ENCODE measurements at regions not wholly inside any gene's neighbourhood (a gene's known extent, or its start where the extent isn't known, plus 50 kb on each side); places are given as distances from the start of the nearest gene placed in this dataset.

DNA sequence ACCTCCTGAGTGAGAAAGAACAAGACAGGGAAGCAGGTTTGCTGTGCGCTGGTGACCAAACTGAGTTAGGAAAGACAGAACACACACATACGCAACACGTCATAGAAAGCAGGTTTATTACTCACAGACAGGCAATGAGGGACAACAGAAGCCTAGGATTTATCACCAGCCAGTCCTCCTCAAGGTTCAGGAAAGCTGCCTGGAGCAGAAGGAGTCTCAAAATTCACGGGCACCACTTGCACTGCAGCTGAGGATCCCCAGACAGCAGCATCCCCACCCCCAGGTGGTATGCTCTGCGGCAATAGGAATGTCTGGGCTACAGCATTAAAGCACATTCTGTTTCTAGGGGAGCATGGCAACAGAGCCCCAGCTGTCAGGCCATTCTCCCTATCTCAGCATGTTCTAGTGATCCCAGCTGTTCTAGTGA, 284.4 kb upstream of the RGPD4 start:
- intact Hi-C loops (cut with micrococcal nuclease; ENCODE audit: unreplicated experiment), result no loop called here
- DNase-seq, result no peak
- Histone ChIP-seq H3K4me3 (ENCODE audit: low read depth, low read length) (no peak overlapping the region), H3K4me1 (no peaks in the 10 kb centered on the region), H3K27me3 (replicated peaks; ENCODE audit: control insufficient read depth, insufficient read depth, low read length) (no peaks in the 10 kb centered on the region), H3K36me3 (ENCODE audit: control insufficient read depth, insufficient read depth, low read length) (no peaks in the 10 kb centered on the region), H3K9me3 (no peaks in the 10 kb centered on the region)
- ChIA-PET CTCF (interaction anchor here (0.6 kb wide), 1 partner anchor 9 kb away, joined by 3 read pairs; no protein-coding TSS in a partner anchor), POLR2A (no interaction called here)
- no TSS peak for BruUV-seq (replicated peaks)
- H3K27me3 Mint-ChIP-seq (ENCODE audit: insufficient read depth, unreplicated experiment), result no peaks in the 10 kb centered on the region
- H3K36me3 Mint-ChIP-seq (ENCODE audit: insufficient read depth, unreplicated experiment), result no peaks in the 10 kb centered on the region
- H3K27ac Mint-ChIP-seq (ENCODE audit: unreplicated experiment), result no peak overlapping the region
- TF ChIP-seq, protein P1, sequence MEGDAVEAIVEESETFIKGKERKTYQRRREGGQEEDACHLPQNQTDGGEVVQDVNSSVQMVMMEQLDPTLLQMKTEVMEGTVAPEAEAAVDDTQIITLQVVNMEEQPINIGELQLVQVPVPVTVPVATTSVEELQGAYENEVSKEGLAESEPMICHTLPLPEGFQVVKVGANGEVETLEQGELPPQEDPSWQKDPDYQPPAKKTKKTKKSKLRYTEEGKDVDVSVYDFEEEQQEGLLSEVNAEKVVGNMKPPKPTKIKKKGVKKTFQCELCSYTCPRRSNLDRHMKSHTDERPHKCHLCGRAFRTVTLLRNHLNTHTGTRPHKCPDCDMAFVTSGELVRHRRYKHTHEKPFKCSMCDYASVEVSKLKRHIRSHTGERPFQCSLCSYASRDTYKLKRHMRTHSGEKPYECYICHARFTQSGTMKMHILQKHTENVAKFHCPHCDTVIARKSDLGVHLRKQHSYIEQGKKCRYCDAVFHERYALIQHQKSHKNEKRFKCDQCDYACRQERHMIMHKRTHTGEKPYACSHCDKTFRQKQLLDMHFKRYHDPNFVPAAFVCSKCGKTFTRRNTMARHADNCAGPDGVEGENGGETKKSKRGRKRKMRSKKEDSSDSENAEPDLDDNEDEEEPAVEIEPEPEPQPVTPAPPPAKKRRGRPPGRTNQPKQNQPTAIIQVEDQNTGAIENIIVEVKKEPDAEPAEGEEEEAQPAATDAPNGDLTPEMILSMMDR (IDR thresholded peaks at IDR 0.05; ENCODE audit: insufficient read depth in 1 of 2, low read depth in 1 of 2, low read length in 1 of 2, severe bottlenecking in 1 of 2, unreplicated experiment in 1 of 2), result no peak
- H3K9me3 Mint-ChIP-seq (ENCODE audit: unreplicated experiment), result no peaks in the 10 kb centered on the region
- no peak overlapping the region for H3K4me3 Mint-ChIP-seq (ENCODE audit: unreplicated experiment)
- H3K4me1 Mint-ChIP-seq (ENCODE audit: low read depth, unreplicated experiment), result no peaks in the 10 kb centered on the region

- no peaks in the 10 kb centered on the region for H3K27me3 ChIP-seq (replicated peaks; ENCODE audit: control insufficient read depth, insufficient read depth, low read length)
- ChIA-PET POLR2A (no interaction called here), CTCF (no interaction called here)
- Mint-ChIP-seq H3K27ac (ENCODE audit: unreplicated experiment) (no peak overlapping the region), H3K27me3 (ENCODE audit: insufficient read depth, unreplicated experiment) (no peaks in the 10 kb centered on the region), H3K36me3 (ENCODE audit: insufficient read depth, unreplicated experiment) (no peaks in the 10 kb centered on the region), H3K4me3 (ENCODE audit: unreplicated experiment) (no peak overlapping the region), H3K9me3 (ENCODE audit: unreplicated experiment) (no peaks in the 10 kb centered on the region), H3K4me1 (ENCODE audit: low read depth, unreplicated experiment) (no peaks in the 10 kb centered on the region)
- H3K9me3 ChIP-seq, result no peaks in the 10 kb centered on the region
- no peak for DNase-seq
- TF ChIP-seq, protein P1 (IDR thresholded peaks at IDR 0.05; ENCODE audit: insufficient read depth in 1 of 2, low read depth in 1 of 2, low read length in 1 of 2, severe bottlenecking in 1 of 2, unreplicated experiment in 1 of 2), result no peak
- intact Hi-C loops (cut with micrococcal nuclease; ENCODE audit: unreplicated experiment), result no loop called here
- no peaks in the 10 kb centered on the region for H3K4me1 ChIP-seq
- H3K36me3 ChIP-seq (ENCODE audit: control insufficient read depth, insufficient read depth, low read length), result no peaks in the 10 kb centered on the region
- H3K4me3 ChIP-seq (ENCODE audit: low read depth, low read length), result no peak overlapping the region
- no TSS peak for BruUV-seq (replicated peaks)
These were observed 282.9 kb upstream of the RGPD4 start for GRCh38 chr2:107543793-107544192.

- no peaks in the 10 kb centered on the region for H3K4me1 ChIP-seq
- no peak for DNase-seq
- no peaks in the 10 kb centered on the region for H3K36me3 ChIP-seq (ENCODE audit: control insufficient read depth, insufficient read depth, low read length)
- intact Hi-C loops (cut with micrococcal nuclease; ENCODE audit: unreplicated experiment), result no loop called here
- no peaks in the 10 kb centered on the region for H3K27me3 Mint-ChIP-seq (ENCODE audit: insufficient read depth, unreplicated experiment)
- no peak overlapping the region for H3K4me3 ChIP-seq (ENCODE audit: low read depth, low read length)
- H3K4me1 Mint-ChIP-seq (ENCODE audit: low read depth, unreplicated experiment), result no peaks in the 10 kb centered on the region
- H3K27me3 ChIP-seq (replicated peaks; ENCODE audit: control insufficient read depth, insufficient read depth, low read length), result no peaks in the 10 kb centered on the region
- H3K9me3 ChIP-seq, result no peaks in the 10 kb centered on the region
- BruUV-seq (replicated peaks), result no TSS peak
- POLR2A ChIA-PET, result no interaction called here
- no peaks in the 10 kb centered on the region for H3K9me3 Mint-ChIP-seq (ENCODE audit: unreplicated experiment)
- TF ChIP-seq, protein P1 (IDR thresholded peaks at IDR 0.05; ENCODE audit: insufficient read depth in 1 of 2, low read depth in 1 of 2, low read length in 1 of 2, severe bottlenecking in 1 of 2, unreplicated experiment in 1 of 2), result no peak
- H3K27ac Mint-ChIP-seq (ENCODE audit: unreplicated experiment), result no peak overlapping the region
- CTCF ChIA-PET, result no interaction called here
- no peak overlapping the region for H3K4me3 Mint-ChIP-seq (ENCODE audit: unreplicated experiment)
- H3K36me3 Mint-ChIP-seq (ENCODE audit: insufficient read depth, unreplicated experiment), result no peaks in the 10 kb centered on the region
These were observed 281.6 kb upstream of the RGPD4 start for GRCh38 chr2:107545066-107545465.
